HG03457 (cell line): ENCODE measurements at regions not wholly inside any gene's neighbourhood (a gene's known extent, or its start where the extent isn't known, plus 50 kb on each side); places are given as distances from the start of the nearest gene placed in this dataset.

Source experiments
- ATAC-seq: cut with Tn5 transposase; IDR thresholded peaks from one replicate; pipeline ENCODE4 v1.9.1; 2021; ENCODE audit warnings: moderate number of reproducible peaks; ENCODE audit not compliant: unreplicated experiment

GRCh38 chr10:129161150-129161549, 305.9 kb upstream of the MGMT start:
- no peak for ATAC-seq

- ATAC-seq: no peak
These were observed 303.5 kb upstream of the MGMT start for GRCh38 chr10:129163531-129163930.

GRCh38 chr10:129165076-129165720, 301.8 kb upstream of the MGMT start:
- ATAC-seq: no peak

- no peak for ATAC-seq
These were observed 301.3 kb upstream of the MGMT start for GRCh38 chr10:129165770-129166169.

- no peak for ATAC-seq
These were observed 298.4 kb upstream of the MGMT start for GRCh38 chr10:129168660-129169059.

GRCh38 chr10:129169115-129169514, 297.9 kb upstream of the MGMT start:
- ATAC-seq: no peak

GRCh38 chr10:129170812-129171211, 296.2 kb upstream of the MGMT start:
- no peak for ATAC-seq

GRCh38 chr10:129171812-129172211, 295.2 kb upstream of the MGMT start:
- ATAC-seq: no peak

- ATAC-seq: no peak
These were observed 292.6 kb upstream of the MGMT start for GRCh38 chr10:129174232-129175014.

- ATAC-seq: no peak
These were observed 287.6 kb upstream of the MGMT start for GRCh38 chr10:129179245-129179971.

GRCh38 chr10:129179972-129180678, 286.9 kb upstream of the MGMT start:
- ATAC-seq: no peak

GRCh38 chr10:129184196-129184595, 282.8 kb upstream of the MGMT start:
- no peak for ATAC-seq

- no peak for ATAC-seq
These were observed 279.7 kb upstream of the MGMT start for GRCh38 chr10:129187331-129187730.

GRCh38 chr10:129191797-129192196, 275.2 kb upstream of the MGMT start:
- ATAC-seq: no peak

GRCh38 chr10:129192344-129193128, 274.5 kb upstream of the MGMT start:
- ATAC-seq: no peak

GRCh38 chr10:129193148-129193547, 273.9 kb upstream of the MGMT start:
- ATAC-seq: no peak

GRCh38 chr10:129194181-129194870, 272.7 kb upstream of the MGMT start:
- no peak for ATAC-seq

GRCh38 chr10:129199826-129200225, 267.2 kb upstream of the MGMT start:
- no peak for ATAC-seq

GRCh38 chr10:129203819-129204218, 263.2 kb upstream of the MGMT start:
- no peak for ATAC-seq

- no peak for ATAC-seq
These were observed 259.7 kb upstream of the MGMT start for GRCh38 chr10:129207297-129207696.
